HEK293 (cell line): ENCODE measurements at regions not wholly inside any gene's neighbourhood (a gene's known extent, or its start where the extent isn't known, plus 50 kb on each side); places are given as distances from the start of the nearest gene placed in this dataset.
"Not testable (repeated sequence)": the region's sequence is repeated elsewhere in the genome, so short reads cannot be mapped to it uniquely, and the experiment has no call there.

Source experiments
- CTCF ChIA-PET: fragments of 350-600 bp; formaldehyde crosslinking; extraction: SDS; loops from one replicate; lab custom pipeline; 2021; ENCODE audit warnings: antibody characterized with exemption; lab: Yijun Ruan, JAX
- POLR2A ChIA-PET: fragments of 300-600 bp; formaldehyde crosslinking; extraction: SDS; loops from one replicate; lab custom pipeline; 2020; ENCODE audit warnings: antibody characterized with exemption, inconsistent platforms; lab: Yijun Ruan, JAX
- H3K27ac ChIP-seq: fragments of 200-500 bp; sonication (Bioruptor generic); 2 replicates; pipeline ENCODE4 v1.5.1; 2014; ENCODE audit warnings: low read depth, low read length, control low read depth, inconsistent platforms; ENCODE audit errors: extremely low read depth
- H3K36me3 ChIP-seq, 2 experiments: fragments of 200-500 bp in 1 of 2; sonication (Bioruptor generic) in 1 of 2; 1 replicate in 1 of 2; 2 replicates in 1 of 2; pipeline ENCODE4 v1.5.1; 2014 to 2017; ENCODE audit warnings: inconsistent platforms in 2 of 2, low read length in 2 of 2; ENCODE audit not compliant: control insufficient read depth in 2 of 2, insufficient read depth in 1 of 2
- H3K4me1 ChIP-seq: fragments of 200-500 bp; sonication (Bioruptor generic); 2 replicates; pipeline ENCODE4 v1.5.1; 2014; ENCODE audit warnings: mild to moderate bottlenecking, low read length, inconsistent platforms; ENCODE audit not compliant: control insufficient read depth, insufficient read depth
- H3K4me3 ChIP-seq: 2 replicates; pipeline ENCODE4 v1.5.1; 2011; ENCODE audit warnings: low read depth, mild to moderate bottlenecking, control low read depth, low read length, moderate library complexity
- H3K9me3 ChIP-seq: fragments of 200-500 bp; sonication (Bioruptor generic); 2 replicates; pipeline ENCODE4 v1.5.1; 2014; ENCODE audit warnings: low read depth, low read length, inconsistent platforms; ENCODE audit not compliant: control insufficient read depth, insufficient read depth
- PRDM10 ChIP-seq: fragments of 450-650 bp; formaldehyde crosslinking; IDR thresholded peaks from 2 replicates; pipeline ENCODE4 v1.5.1; 2016; ENCODE audit warnings: missing biosample characterization, missing genetic modification characterization
- SCRT2 ChIP-seq: fragments of 450-650 bp; formaldehyde crosslinking; IDR thresholded peaks from 2 replicates; pipeline ENCODE4 v1.5.1; 2016; ENCODE audit warnings: missing biosample characterization, missing genetic modification characterization
- SP2 ChIP-seq: fragments of 450-650 bp; formaldehyde crosslinking; IDR thresholded peaks from 2 replicates; pipeline ENCODE4 v1.5.1; 2016; ENCODE audit warnings: missing biosample characterization, missing genetic modification characterization
- SP7 ChIP-seq: fragments of 450-650 bp; formaldehyde crosslinking; IDR thresholded peaks from 2 replicates; pipeline ENCODE4 v1.5.1; 2016; ENCODE audit warnings: missing biosample characterization, missing genetic modification characterization
- TSHZ1 ChIP-seq: fragments of 450-650 bp; formaldehyde crosslinking; IDR thresholded peaks from 2 replicates; pipeline ENCODE4 v1.5.1; 2016; ENCODE audit warnings: missing biosample characterization, missing genetic modification characterization, borderline replicate concordance
- ZBTB10 ChIP-seq: fragments of 450-650 bp; formaldehyde crosslinking; IDR thresholded peaks from 2 replicates; pipeline ENCODE4 v1.5.1; 2016; ENCODE audit warnings: missing biosample characterization, missing genetic modification characterization
- ZBTB7A ChIP-seq: fragments of 450-650 bp; formaldehyde crosslinking; IDR thresholded peaks from 2 replicates; pipeline ENCODE4 v1.5.1; 2016; ENCODE audit warnings: low read depth, missing biosample characterization, missing genetic modification characterization
- ZNF184 ChIP-seq: fragments of 450-650 bp; IDR thresholded peaks from 2 replicates; pipeline ENCODE4 v1.5.1; 2018; ENCODE audit warnings: missing biosample characterization, mild to moderate bottlenecking, missing genetic modification characterization
- ZNF423 ChIP-seq: fragments of 450-650 bp; formaldehyde crosslinking; IDR thresholded peaks from 2 replicates; pipeline ENCODE4 v1.5.1; 2016; ENCODE audit warnings: missing biosample characterization, missing genetic modification characterization
- ZNF48 ChIP-seq: fragments of 450-650 bp; formaldehyde crosslinking; IDR thresholded peaks from 2 replicates; pipeline ENCODE4 v1.5.1; 2016; ENCODE audit warnings: missing biosample characterization, missing genetic modification characterization
- ZNF544 ChIP-seq: fragments of 450-650 bp; formaldehyde crosslinking; IDR thresholded peaks from 2 replicates; pipeline ENCODE4 v1.5.0; 2017; ENCODE audit warnings: missing biosample characterization, missing genetic modification characterization
- ZNF580 ChIP-seq: fragments of 450-650 bp; formaldehyde crosslinking; IDR thresholded peaks from 2 replicates; pipeline ENCODE4 v1.5.1; 2016; ENCODE audit warnings: missing biosample characterization, missing genetic modification characterization
- ZNF639 ChIP-seq: fragments of 450-650 bp; formaldehyde crosslinking; IDR thresholded peaks from 2 replicates; pipeline ENCODE4 v1.5.1; 2016; ENCODE audit warnings: missing biosample characterization, missing genetic modification characterization
- ZNF704 ChIP-seq: fragments of 450-650 bp; formaldehyde crosslinking; IDR thresholded peaks from 2 replicates; pipeline ENCODE4 v1.5.1; 2016; ENCODE audit warnings: missing biosample characterization, missing genetic modification characterization
- ZNF768 ChIP-seq: fragments of 450-650 bp; formaldehyde crosslinking; IDR thresholded peaks from 2 replicates; pipeline ENCODE4 v1.5.1; 2018; ENCODE audit warnings: missing biosample characterization, mild to moderate bottlenecking, missing genetic modification characterization
- ZNF785 ChIP-seq: fragments of 450-650 bp; formaldehyde crosslinking; IDR thresholded peaks from 2 replicates; pipeline ENCODE4 v1.5.1; 2016; ENCODE audit warnings: missing biosample characterization, missing genetic modification characterization
- ZSCAN5A ChIP-seq: fragments of 450-650 bp; formaldehyde crosslinking; IDR thresholded peaks from 2 replicates; pipeline ENCODE4 v1.5.1; 2016; ENCODE audit warnings: missing biosample characterization, missing genetic modification characterization

- H3K4me1 ChIP-seq, result no peaks in the 10 kb centered on the region
- H3K36me3 ChIP-seq, result no peaks in the 10 kb centered on the region
- H3K4me3 ChIP-seq, result no peak overlapping the region
- CTCF ChIA-PET, result no interaction called here
- H3K27ac ChIP-seq, result no peak overlapping the region
- TF ChIP-seq TSHZ1 (no peak), PRDM10 (tag by site-specific recombination) (no peak), ZNF580 (tag by site-specific recombination) (no peak), SP7 (tag by site-specific recombination) (no peak), ZNF785 (tag by site-specific recombination) (no peak), ZNF48 (tag by site-specific recombination) (no peak), ZNF544 (tag by site-specific recombination) (no peak)
- POLR2A ChIA-PET, result no interaction called here
- no peaks in the 10 kb centered on the region for H3K9me3 ChIP-seq
Observed at GRCh38 chr3:110436209-110436608, 635.4 kb upstream of the NECTIN3 start.

- H3K27ac ChIP-seq, H3K36me3 ChIP-seq, CTCF ChIA-PET, H3K4me3 ChIP-seq, H3K4me1 ChIP-seq, POLR2A ChIA-PET, H3K9me3 ChIP-seq: not testable (repeated sequence)
Observed at GRCh38 chr3:110440066-110440653, 631.5 kb upstream of the NECTIN3 start.

GRCh38 chr3:110454066-110454465 is 617.5 kb upstream of the NECTIN3 start:
- Histone ChIP-seq H3K27ac (no peak overlapping the region), H3K36me3 (no peaks in the 10 kb centered on the region), H3K9me3 (no peaks in the 10 kb centered on the region), H3K4me3 (no peak overlapping the region), H3K4me1 (no peaks in the 10 kb centered on the region)
- ChIA-PET POLR2A (no interaction called here), CTCF (no interaction called here)
- TF ChIP-seq ZNF639 (tag by site-specific recombination), result no peak
- TF ChIP-seq SCRT2 (tag by site-specific recombination), result no peak
- no peak for TF ChIP-seq SP2 (tag by site-specific recombination)
- no peak for TF ChIP-seq ZBTB7A
- no peak for TF ChIP-seq ZBTB10
- no peak for TF ChIP-seq ZNF184 (tag by site-specific recombination)
- no peak for TF ChIP-seq ZNF768
- no peak for TF ChIP-seq ZNF423
- no peak for TF ChIP-seq ZSCAN5A (tag by site-specific recombination)
- no peak for TF ChIP-seq ZNF704
